ENCODE measurements at regions not wholly inside any gene's neighbourhood (a gene's known extent, or its start where the extent isn't known, plus 50 kb on each side); places are given as distances from the start of the nearest gene placed in this dataset.

DNA sequence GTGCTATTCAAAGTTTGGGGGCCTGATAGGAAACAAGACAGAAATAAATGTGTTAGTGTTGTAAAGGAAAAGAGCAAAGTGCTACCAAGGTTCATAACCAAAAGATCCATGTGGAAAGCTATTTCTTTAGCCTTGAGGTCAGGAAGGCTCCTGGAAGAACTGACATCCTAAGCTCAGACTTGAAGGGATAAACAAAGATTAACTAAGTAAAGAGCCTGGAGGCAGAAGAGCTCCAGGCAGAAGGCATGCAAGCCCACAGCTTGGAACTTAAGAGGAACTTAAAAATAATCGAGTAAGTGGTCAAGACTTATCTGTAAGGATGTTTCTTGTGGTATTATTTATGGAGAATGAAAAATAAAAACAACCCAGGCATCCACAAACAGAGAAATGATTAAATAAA is 245.0 kb upstream of the MGAT5 start (continued):
- TF ChIP-seq NANOG (IDR thresholded peaks at IDR 0.05; ENCODE audit: borderline replicate concordance) (no peak), EZH2 (IDR thresholded peaks at IDR 0.05; ENCODE audit: low read depth, unreplicated experiment) (no peak), ZNF331 (CRISPR knock-in tag; IDR thresholded peaks at IDR 0.05; ENCODE audit: low read depth) (no peak), ETS1 (IDR thresholded peaks at IDR 0.05) (no peak), CREB1 (CRISPR knock-in tag; IDR thresholded peaks at IDR 0.05; ENCODE audit: low read depth) (no peak), EZH2phosphoT487 (IDR thresholded peaks at IDR 0.05; ENCODE audit: unreplicated experiment) (no peak)

GRCh38 chr2:134009440-134009839 is 244.4 kb upstream of the MGAT5 start:
- H3K4me3 Mint-ChIP-seq: no peak overlapping the region
- H3F3A ChIP-seq (replicated peaks; ENCODE audit: low read depth): no peaks in the 10 kb centered on the region
- no peak for TF ChIP-seq EZH2phosphoT487 (IDR thresholded peaks at IDR 0.05; ENCODE audit: unreplicated experiment)
- TF ChIP-seq EZH2 (IDR thresholded peaks at IDR 0.05; ENCODE audit: low read depth, unreplicated experiment): no peak
- TF ChIP-seq, protein P1, sequence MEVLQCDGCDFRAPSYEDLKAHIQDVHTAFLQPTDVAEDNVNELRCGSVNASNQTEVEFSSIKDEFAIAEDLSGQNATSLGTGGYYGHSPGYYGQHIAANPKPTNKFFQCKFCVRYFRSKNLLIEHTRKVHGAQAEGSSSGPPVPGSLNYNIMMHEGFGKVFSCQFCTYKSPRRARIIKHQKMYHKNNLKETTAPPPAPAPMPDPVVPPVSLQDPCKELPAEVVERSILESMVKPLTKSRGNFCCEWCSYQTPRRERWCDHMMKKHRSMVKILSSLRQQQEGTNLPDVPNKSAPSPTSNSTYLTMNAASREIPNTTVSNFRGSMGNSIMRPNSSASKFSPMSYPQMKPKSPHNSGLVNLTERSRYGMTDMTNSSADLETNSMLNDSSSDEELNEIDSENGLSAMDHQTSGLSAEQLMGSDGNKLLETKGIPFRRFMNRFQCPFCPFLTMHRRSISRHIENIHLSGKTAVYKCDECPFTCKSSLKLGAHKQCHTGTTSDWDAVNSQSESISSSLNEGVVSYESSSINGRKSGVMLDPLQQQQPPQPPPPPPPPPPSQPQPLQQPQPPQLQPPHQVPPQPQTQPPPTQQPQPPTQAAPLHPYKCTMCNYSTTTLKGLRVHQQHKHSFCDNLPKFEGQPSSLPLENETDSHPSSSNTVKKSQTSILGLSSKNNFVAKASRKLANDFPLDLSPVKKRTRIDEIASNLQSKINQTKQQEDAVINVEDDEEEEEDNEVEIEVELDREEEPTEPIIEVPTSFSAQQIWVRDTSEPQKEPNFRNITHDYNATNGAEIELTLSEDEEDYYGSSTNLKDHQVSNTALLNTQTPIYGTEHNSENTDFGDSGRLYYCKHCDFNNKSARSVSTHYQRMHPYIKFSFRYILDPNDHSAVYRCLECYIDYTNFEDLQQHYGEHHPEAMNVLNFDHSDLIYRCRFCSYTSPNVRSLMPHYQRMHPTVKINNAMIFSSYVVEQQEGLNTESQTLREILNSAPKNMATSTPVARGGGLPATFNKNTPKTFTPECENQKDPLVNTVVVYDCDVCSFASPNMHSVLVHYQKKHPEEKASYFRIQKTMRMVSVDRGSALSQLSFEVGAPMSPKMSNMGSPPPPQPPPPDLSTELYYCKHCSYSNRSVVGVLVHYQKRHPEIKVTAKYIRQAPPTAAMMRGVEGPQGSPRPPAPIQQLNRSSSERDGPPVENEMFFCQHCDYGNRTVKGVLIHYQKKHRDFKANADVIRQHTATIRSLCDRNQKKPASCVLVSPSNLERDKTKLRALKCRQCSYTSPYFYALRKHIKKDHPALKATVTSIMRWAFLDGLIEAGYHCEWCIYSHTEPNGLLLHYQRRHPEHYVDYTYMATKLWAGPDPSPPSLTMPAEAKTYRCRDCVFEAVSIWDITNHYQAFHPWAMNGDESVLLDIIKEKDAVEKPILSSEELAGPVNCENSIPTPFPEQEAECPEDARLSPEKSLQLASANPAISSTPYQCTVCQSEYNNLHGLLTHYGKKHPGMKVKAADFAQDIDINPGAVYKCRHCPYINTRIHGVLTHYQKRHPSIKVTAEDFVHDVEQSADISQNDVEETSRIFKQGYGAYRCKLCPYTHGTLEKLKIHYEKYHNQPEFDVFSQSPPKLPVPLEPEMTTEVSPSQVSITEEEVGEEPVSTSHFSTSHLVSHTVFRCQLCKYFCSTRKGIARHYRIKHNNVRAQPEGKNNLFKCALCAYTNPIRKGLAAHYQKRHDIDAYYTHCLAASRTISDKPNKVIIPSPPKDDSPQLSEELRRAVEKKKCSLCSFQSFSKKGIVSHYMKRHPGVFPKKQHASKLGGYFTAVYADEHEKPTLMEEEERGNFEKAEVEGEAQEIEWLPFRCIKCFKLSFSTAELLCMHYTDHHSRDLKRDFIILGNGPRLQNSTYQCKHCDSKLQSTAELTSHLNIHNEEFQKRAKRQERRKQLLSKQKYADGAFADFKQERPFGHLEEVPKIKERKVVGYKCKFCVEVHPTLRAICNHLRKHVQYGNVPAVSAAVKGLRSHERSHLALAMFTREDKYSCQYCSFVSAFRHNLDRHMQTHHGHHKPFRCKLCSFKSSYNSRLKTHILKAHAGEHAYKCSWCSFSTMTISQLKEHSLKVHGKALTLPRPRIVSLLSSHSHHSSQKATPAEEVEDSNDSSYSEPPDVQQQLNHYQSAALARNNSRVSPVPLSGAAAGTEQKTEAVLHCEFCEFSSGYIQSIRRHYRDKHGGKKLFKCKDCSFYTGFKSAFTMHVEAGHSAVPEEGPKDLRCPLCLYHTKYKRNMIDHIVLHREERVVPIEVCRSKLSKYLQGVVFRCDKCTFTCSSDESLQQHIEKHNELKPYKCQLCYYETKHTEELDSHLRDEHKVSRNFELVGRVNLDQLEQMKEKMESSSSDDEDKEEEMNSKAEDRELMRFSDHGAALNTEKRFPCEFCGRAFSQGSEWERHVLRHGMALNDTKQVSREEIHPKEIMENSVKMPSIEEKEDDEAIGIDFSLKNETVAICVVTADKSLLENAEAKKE (CRISPR knock-in tag; IDR thresholded peaks at IDR 0.05): no peak
- TF ChIP-seq, protein P2, sequence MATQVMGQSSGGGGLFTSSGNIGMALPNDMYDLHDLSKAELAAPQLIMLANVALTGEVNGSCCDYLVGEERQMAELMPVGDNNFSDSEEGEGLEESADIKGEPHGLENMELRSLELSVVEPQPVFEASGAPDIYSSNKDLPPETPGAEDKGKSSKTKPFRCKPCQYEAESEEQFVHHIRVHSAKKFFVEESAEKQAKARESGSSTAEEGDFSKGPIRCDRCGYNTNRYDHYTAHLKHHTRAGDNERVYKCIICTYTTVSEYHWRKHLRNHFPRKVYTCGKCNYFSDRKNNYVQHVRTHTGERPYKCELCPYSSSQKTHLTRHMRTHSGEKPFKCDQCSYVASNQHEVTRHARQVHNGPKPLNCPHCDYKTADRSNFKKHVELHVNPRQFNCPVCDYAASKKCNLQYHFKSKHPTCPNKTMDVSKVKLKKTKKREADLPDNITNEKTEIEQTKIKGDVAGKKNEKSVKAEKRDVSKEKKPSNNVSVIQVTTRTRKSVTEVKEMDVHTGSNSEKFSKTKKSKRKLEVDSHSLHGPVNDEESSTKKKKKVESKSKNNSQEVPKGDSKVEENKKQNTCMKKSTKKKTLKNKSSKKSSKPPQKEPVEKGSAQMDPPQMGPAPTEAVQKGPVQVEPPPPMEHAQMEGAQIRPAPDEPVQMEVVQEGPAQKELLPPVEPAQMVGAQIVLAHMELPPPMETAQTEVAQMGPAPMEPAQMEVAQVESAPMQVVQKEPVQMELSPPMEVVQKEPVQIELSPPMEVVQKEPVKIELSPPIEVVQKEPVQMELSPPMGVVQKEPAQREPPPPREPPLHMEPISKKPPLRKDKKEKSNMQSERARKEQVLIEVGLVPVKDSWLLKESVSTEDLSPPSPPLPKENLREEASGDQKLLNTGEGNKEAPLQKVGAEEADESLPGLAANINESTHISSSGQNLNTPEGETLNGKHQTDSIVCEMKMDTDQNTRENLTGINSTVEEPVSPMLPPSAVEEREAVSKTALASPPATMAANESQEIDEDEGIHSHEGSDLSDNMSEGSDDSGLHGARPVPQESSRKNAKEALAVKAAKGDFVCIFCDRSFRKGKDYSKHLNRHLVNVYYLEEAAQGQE (IDR thresholded peaks at IDR 0.05; ENCODE audit: unreplicated experiment): no peak
- no peak for TF ChIP-seq ZNF331 (CRISPR knock-in tag; IDR thresholded peaks at IDR 0.05; ENCODE audit: low read depth)
- no peak for TF ChIP-seq ZNF114 (CRISPR knock-in tag; IDR thresholded peaks at IDR 0.05)
- no peak for TF ChIP-seq ETS1 (IDR thresholded peaks at IDR 0.05)
- TF ChIP-seq JUNB (IDR thresholded peaks at IDR 0.05; ENCODE audit: unreplicated experiment): no peak
- no peak for TF ChIP-seq NANOG (IDR thresholded peaks at IDR 0.05; ENCODE audit: borderline replicate concordance)
- TF ChIP-seq, protein P3, sequence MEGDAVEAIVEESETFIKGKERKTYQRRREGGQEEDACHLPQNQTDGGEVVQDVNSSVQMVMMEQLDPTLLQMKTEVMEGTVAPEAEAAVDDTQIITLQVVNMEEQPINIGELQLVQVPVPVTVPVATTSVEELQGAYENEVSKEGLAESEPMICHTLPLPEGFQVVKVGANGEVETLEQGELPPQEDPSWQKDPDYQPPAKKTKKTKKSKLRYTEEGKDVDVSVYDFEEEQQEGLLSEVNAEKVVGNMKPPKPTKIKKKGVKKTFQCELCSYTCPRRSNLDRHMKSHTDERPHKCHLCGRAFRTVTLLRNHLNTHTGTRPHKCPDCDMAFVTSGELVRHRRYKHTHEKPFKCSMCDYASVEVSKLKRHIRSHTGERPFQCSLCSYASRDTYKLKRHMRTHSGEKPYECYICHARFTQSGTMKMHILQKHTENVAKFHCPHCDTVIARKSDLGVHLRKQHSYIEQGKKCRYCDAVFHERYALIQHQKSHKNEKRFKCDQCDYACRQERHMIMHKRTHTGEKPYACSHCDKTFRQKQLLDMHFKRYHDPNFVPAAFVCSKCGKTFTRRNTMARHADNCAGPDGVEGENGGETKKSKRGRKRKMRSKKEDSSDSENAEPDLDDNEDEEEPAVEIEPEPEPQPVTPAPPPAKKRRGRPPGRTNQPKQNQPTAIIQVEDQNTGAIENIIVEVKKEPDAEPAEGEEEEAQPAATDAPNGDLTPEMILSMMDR (conservative IDR thresholded peaks at IDR 0.05; ENCODE audit: low read depth in 2 of 2): no peak

More at GRCh38 chr2:134009440-134009839, 244.4 kb upstream of the MGAT5 start:
- Mint-ChIP-seq H3K27ac (no peak overlapping the region), H3K4me1 (no peaks in the 10 kb centered on the region), H3K36me3 (ENCODE audit: low read depth) (no peaks in the 10 kb centered on the region), H3K9me3 (no peaks in the 10 kb centered on the region), H3K27me3 (ENCODE audit: insufficient read depth, low read depth, poor library complexity) (no peaks in the 10 kb centered on the region)
- H3K4me3 ChIP-seq: no peak overlapping the region
- no peaks in the 10 kb centered on the region for H3K4me1 ChIP-seq (ENCODE audit: insufficient read depth)
- H3K79me2 ChIP-seq (replicated peaks; ENCODE audit: insufficient read depth): no peaks in the 10 kb centered on the region
- ATAC-seq (peak; percentile 63), DNase-seq (ENCODE audit: low spot score) (no peak)
- H3K27me3 ChIP-seq (ENCODE audit: insufficient read depth): no peaks in the 10 kb centered on the region
- H3K9me2 ChIP-seq (ENCODE audit: insufficient read depth): peaks cover 10% of the 10 kb centered on the region; the same call in 1 of the 2 replicates
- no peak overlapping the region for H3K4me2 ChIP-seq
- no peak overlapping the region for H3K27ac ChIP-seq (ENCODE audit: low read depth)
- H2AFZ ChIP-seq: no peak overlapping the region
- no peaks in the 10 kb centered on the region for H3K36me3 ChIP-seq (ENCODE audit: insufficient read depth)
- H4K20me1 ChIP-seq (replicated peaks; ENCODE audit: insufficient read depth): no peaks in the 10 kb centered on the region

All from GM23338 (cell line).